Fibroblast of lung (primary cell): ENCODE measurements at regions not wholly inside any gene's neighbourhood (a gene's known extent, or its start where the extent isn't known, plus 50 kb on each side); places are given as distances from the start of the nearest gene placed in this dataset.
A peak's percentile ranks its signal among the peaks of the same experiment; 100 is the strongest.

ENCODE experiments used
- DNase-seq, 2 donors: peaks; one replicate each; pipeline versions ENCODE4 v3.0.0 to v3.0.0-alpha.2; 2010; ENCODE audit warnings: low read depth in 2 of 2
- H2AFZ ChIP-seq: 2 replicates; pipeline ENCODE4 v1.5.1; 2012; ENCODE audit warnings: low read length, control low read depth, inconsistent platforms
- H3K27ac ChIP-seq: 2 replicates; pipeline ENCODE4 v1.5.1; 2011; ENCODE audit warnings: low read length, control low read depth; ENCODE audit not compliant: insufficient read depth
- H3K27me3 ChIP-seq: 2 replicates; pipeline ENCODE4 v1.5.1; 2011; ENCODE audit warnings: mild to moderate bottlenecking, low read length; ENCODE audit not compliant: control insufficient read depth, insufficient read depth
- H3K36me3 ChIP-seq: 2 replicates; pipeline ENCODE4 v1.5.1; 2011; ENCODE audit warnings: low read length; ENCODE audit not compliant: control insufficient read depth, insufficient read depth
- H3K4me1 ChIP-seq: 2 replicates; pipeline ENCODE4 v1.5.1; 2011; ENCODE audit warnings: low read length; ENCODE audit not compliant: control insufficient read depth, insufficient read depth; ENCODE audit errors: extremely low read depth
- H3K4me2 ChIP-seq: 2 replicates; pipeline ENCODE4 v1.5.1; 2011; ENCODE audit warnings: low read length, control low read depth; ENCODE audit not compliant: insufficient read depth; ENCODE audit errors: extremely low read depth
- H3K4me3 ChIP-seq, 4 experiments: fragments of 200-600 bp in 1 of 4; sonication (generic) in 1 of 4; replicated peaks in 1 of 4; 2 replicates each; pipeline ENCODE4 v1.5.1; 2011 to 2016; ENCODE audit warnings: low read length in 4 of 4, low read depth in 3 of 4, mild to moderate bottlenecking in 3 of 4, control low read depth in 2 of 4, inconsistent platforms in 1 of 4, mixed read lengths in 1 of 4; ENCODE audit not compliant: insufficient read depth in 1 of 4; ENCODE audit errors: control extremely low read depth in 1 of 4
- H3K79me2 ChIP-seq: 2 replicates; pipeline ENCODE4 v1.5.1; 2012; ENCODE audit warnings: mild to moderate bottlenecking, low read length, inconsistent platforms; ENCODE audit not compliant: control insufficient read depth, insufficient read depth
- H3K9ac ChIP-seq: 2 replicates; pipeline ENCODE4 v1.5.1; 2011; ENCODE audit warnings: mild to moderate bottlenecking, low read length, control low read depth; ENCODE audit not compliant: insufficient read depth
- H3K9me3 ChIP-seq: 2 replicates; pipeline ENCODE4 v1.5.1; 2012; ENCODE audit warnings: low read depth, low read length; ENCODE audit not compliant: control insufficient read depth, insufficient read depth
- H4K20me1 ChIP-seq: 2 replicates; pipeline ENCODE4 v1.5.1; 2011; ENCODE audit warnings: low read length; ENCODE audit not compliant: control insufficient read depth, insufficient read depth; ENCODE audit errors: extremely low read depth
- CTCF ChIP-seq, 2 donors: IDR thresholded peaks in 1 of 2; conservative IDR thresholded peaks in 1 of 2; 1 replicate in 1 of 2; 2 replicates in 1 of 2; pipeline ENCODE4 v1.5.1; 2011 to 2012; ENCODE audit warnings: low read length in 2 of 2, control low read depth in 1 of 2, inconsistent platforms in 1 of 2, low read depth in 1 of 2, mild to moderate bottlenecking in 1 of 2
- EZH2 ChIP-seq: IDR thresholded peaks from 2 replicates; pipeline ENCODE4 v1.5.1; 2012; ENCODE audit warnings: low read length, control low read depth, mild to moderate bottlenecking; ENCODE audit errors: missing control alignments

DNA sequence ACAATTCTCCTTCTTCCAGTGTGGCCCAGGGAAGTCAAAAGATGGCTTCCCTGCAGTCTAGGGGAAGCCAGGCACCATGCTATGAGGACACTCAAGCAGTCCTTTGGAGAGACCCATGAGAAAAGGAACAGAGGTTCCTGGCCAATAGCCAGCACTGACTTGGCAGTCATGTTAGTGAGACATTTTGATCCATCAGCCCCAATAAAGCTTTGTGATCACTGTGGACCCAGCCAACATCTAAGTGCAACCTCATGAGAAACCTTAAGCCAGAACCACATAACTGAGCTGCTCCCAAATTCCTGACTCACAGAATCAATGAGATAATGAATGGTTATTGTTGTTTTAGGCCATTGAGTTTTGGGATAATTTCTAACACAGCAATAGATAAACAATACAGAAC, 51.0 kb upstream of the NAP1L1 start:
- Histone ChIP-seq H3K79me2 (no peaks in the 10 kb centered on the region), H3K4me3 (no peak overlapping the region), H3K9me3 (no peaks in the 10 kb centered on the region), H3K9ac (no peak overlapping the region), H4K20me1 (no peaks in the 10 kb centered on the region), H3K27ac (no peak overlapping the region), H3K4me1 (no peaks in the 10 kb centered on the region), H3K4me2 (no peak overlapping the region), H3K27me3 (no peaks in the 10 kb centered on the region), H3K36me3 (no peaks in the 10 kb centered on the region), H2AFZ (no peak overlapping the region)
- TF ChIP-seq CTCF (conservative IDR thresholded peaks at IDR 0.05 in 1 of 2, IDR thresholded peaks at IDR 0.05 in 1 of 2; ENCODE audit: low read depth in 1 of 2, low read length in 2 of 2) (no peak), EZH2 (no peak)
- peak in 1 of 2 donors; percentile 39 for DNase-seq
